GM18858 (cell line): ENCODE measurements at regions not wholly inside any gene's neighbourhood (a gene's known extent, or its start where the extent isn't known, plus 50 kb on each side); places are given as distances from the start of the nearest gene placed in this dataset.
"Not testable (repeated sequence)": the region's sequence is repeated elsewhere in the genome, so short reads cannot be mapped to it uniquely, and the experiment has no call there.

Experiments
- ATAC-seq: cut with Tn5 transposase; IDR thresholded peaks from one replicate; pipeline ENCODE4 v1.9.1; 2021; ENCODE audit not compliant: unreplicated experiment

- no peak for ATAC-seq
Observed at GRCh38 chr15:47035475-47036406, 681.6 kb upstream of the SEMA6D start.

GRCh38 chr15:47037003-47037402, 680.3 kb upstream of the SEMA6D start:
- no peak for ATAC-seq

GRCh38 chr15:47039225-47039624, 678.1 kb upstream of the SEMA6D start:
- no peak for ATAC-seq

GRCh38 chr15:47041301-47041700, 676.0 kb upstream of the SEMA6D start:
- no peak for ATAC-seq

- ATAC-seq = not testable (repeated sequence)
Observed at GRCh38 chr15:47047981-47048380, 669.3 kb upstream of the SEMA6D start.

- ATAC-seq = no peak
Observed at GRCh38 chr15:47066392-47066791, 650.9 kb upstream of the SEMA6D start.

- ATAC-seq = not testable (repeated sequence)
Observed at GRCh38 chr15:47077846-47078245, 639.5 kb upstream of the SEMA6D start.

GRCh38 chr15:47095833-47096232, 621.5 kb upstream of the SEMA6D start:
- no peak for ATAC-seq

GRCh38 chr15:47098526-47098925, 618.8 kb upstream of the SEMA6D start:
- ATAC-seq = not testable (repeated sequence)

GRCh38 chr15:47099801-47100200, 617.5 kb upstream of the SEMA6D start:
- ATAC-seq = not testable (repeated sequence)

- ATAC-seq = not testable (repeated sequence)
Observed at GRCh38 chr15:47108800-47109199, 608.5 kb upstream of the SEMA6D start.

GRCh38 chr15:47116698-47117097, 600.6 kb upstream of the SEMA6D start:
- no peak for ATAC-seq

GRCh38 chr15:47119349-47119748, 598.0 kb upstream of the SEMA6D start:
- no peak for ATAC-seq

- ATAC-seq = no peak
Observed at GRCh38 chr15:47124430-47125102, 592.7 kb upstream of the SEMA6D start.

GRCh38 chr15:47129033-47129432, 588.3 kb upstream of the SEMA6D start:
- ATAC-seq = no peak

- ATAC-seq = not testable (repeated sequence)
Observed at GRCh38 chr15:47131450-47131849, 585.9 kb upstream of the SEMA6D start.

GRCh38 chr15:47135267-47135666, 582.0 kb upstream of the SEMA6D start:
- no peak for ATAC-seq

- ATAC-seq = no peak
Observed at GRCh38 chr15:47136236-47136635, 581.1 kb upstream of the SEMA6D start.

- no peak for ATAC-seq
Observed at GRCh38 chr15:47139965-47140364, 577.3 kb upstream of the SEMA6D start.

- no peak for ATAC-seq
Observed at GRCh38 chr15:47157827-47158226, 559.5 kb upstream of the SEMA6D start.

GRCh38 chr15:47158573-47158972, 558.7 kb upstream of the SEMA6D start:
- no peak for ATAC-seq

- ATAC-seq = no peak
Observed at GRCh38 chr15:47177177-47177576, 540.1 kb upstream of the SEMA6D start.
